ENCODE measurements at regions not wholly inside any gene's neighbourhood (a gene's known extent, or its start where the extent isn't known, plus 50 kb on each side); places are given as distances from the start of the nearest gene placed in this dataset.

- H3K4me1 Mint-ChIP-seq (ENCODE audit: unreplicated experiment) = no peaks in the 10 kb centered on the region
- H3K9me3 Mint-ChIP-seq = no peaks in the 10 kb centered on the region
- H3K36me3 Mint-ChIP-seq = no peaks in the 10 kb centered on the region
- DNase-seq (ENCODE audit: extremely low spot score, unreplicated experiment) = no peak
- TF ChIP-seq CTCF (conservative IDR thresholded peaks at IDR 0.05) = no peak
- H3K27ac Mint-ChIP-seq = no peak overlapping the region
- H3K4me3 Mint-ChIP-seq = no peak overlapping the region
- H3K27me3 Mint-ChIP-seq = no peaks in the 10 kb centered on the region
Measured at GRCh38 chr7:106814887-106815286, 50.2 kb upstream of the PIK3CG start.
